NCI-H1436 (cell line): ENCODE measurements at regions not wholly inside any gene's neighbourhood (a gene's known extent, or its start where the extent isn't known, plus 50 kb on each side); places are given as distances from the start of the nearest gene placed in this dataset.

Experiments
- DNase-seq: peaks from one replicate; lab custom pipeline; 2025; lab: John Stamatoyannopoulos, UW

DNA sequence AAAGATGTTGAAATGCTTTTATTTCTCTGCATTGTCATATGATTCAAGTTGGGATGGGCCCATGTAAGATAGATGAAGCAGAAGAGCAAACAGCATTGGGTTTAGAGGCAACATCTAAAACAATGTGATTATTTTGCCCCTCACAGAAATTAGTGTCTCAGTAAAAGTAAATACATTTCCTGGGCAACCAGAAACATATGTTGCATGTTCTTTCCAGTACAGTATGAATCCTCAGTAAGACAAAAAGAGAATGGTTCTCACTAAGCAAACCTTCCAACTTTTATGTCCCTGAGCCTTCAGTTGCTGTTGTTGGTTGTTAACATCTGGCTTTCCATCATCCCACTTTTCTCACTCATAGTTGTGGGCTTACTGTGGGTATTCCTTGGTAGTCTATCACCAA is 222.5 kb upstream of the PRPS1L1 start:
- no peak for DNase-seq

DNA sequence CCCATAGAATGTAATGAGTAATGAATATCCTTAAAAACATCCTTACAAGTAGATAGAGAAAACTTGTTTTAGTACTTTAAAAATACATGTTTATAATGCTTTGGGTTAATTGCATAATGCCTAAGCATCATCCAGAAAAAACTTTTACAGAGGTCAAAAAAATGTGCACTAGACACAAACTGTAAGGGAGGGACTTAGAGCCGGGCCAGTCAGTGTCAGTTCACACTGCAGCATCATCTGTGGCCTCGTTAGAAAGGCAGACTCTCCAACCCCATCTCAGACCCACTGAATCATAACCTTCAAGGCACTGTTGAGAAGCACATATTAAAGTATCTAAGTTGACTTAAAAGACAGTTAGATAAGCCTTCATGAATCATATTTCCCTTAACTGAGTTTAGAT is 230.1 kb upstream of the PRPS1L1 start:
- no peak for DNase-seq

DNA sequence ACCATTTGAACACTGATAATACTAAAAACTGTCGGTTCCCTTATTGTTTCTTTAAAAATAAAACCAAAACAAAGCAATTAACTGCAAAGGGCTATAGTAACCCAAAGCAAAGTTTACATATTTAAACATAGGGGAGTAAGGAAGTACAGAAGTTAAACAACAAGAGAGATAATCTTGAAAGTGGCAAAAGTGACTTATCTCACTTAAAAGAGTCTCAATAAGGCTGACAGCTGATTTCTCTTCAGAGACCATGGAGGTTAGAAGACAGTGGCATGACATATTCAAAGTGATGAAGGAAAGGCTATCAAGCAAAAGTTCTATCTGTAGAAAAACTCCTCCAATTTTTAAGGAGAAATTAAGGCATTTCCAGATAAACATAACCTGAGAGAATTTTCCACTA is 233.5 kb upstream of the HDAC9 start:
- DNase-seq = no peak

DNA sequence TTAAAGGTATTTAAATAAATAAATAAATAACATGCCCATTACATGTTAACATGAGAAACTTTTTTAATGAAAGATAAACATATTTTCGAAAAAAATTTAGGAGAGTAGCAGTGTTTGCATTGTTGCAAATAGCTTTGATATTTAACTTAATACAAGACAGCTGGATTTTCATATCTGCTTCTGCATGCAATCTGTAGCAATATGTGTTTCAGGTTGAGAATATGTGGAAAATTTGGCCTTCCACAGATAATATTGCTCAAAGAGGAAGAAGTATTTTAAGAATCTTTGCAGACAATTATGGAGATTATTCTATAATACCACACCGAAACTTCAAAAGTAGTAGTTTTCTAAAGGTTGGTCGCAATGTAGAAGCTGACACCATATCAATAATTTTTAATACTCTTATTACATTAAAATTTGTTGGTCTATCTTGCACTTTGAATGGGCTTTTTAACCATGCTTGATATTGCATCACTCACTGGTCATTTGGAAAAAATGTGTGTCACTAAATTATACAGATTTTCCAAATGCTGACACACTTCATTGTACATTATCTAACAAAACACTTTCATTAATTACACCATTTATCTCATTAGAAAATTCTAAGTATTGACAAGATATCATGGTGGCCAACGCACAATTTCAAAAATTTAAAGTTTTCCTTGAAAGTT is 229.8 kb upstream of the HDAC9 start:
- DNase-seq = no peak

DNA sequence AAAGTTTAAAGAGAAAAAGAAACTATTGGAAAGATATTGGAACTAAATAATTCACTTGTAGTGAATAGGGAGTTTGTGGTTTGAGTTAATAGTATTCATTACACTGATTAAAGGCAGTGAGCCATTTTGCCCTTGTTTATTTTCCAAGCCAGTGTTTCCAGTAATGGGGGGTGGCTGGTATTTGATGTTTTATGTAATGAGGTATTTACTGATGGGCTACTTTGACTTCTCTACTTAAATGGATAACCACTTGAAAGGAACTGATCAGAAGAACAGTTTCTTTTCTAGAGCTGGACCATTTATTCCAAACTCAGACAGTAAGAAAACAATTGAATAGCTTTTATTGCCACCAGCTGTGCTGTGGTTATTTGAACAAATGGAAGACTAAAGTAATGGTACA is 227.0 kb upstream of the HDAC9 start:
- no peak for DNase-seq

DNA sequence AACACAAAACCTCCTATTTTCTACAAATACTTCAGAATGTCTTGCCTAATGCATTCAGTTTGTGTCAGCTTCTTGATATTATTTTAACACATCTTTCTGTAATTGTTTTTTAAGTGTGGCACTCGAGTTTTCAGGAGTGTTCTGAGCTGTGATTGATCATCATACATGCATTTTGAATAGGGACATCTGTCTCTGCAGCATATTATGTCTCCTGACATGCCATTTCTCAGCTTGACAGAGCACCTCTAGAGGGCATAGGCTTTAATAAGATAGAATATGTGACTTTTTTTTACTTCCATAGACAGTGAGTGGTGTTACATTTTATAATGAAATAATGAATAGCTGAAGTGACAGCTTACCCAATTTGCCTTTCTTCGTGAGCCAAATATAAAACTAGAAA is 219.2 kb upstream of the HDAC9 start:
- DNase-seq = no peak

DNA sequence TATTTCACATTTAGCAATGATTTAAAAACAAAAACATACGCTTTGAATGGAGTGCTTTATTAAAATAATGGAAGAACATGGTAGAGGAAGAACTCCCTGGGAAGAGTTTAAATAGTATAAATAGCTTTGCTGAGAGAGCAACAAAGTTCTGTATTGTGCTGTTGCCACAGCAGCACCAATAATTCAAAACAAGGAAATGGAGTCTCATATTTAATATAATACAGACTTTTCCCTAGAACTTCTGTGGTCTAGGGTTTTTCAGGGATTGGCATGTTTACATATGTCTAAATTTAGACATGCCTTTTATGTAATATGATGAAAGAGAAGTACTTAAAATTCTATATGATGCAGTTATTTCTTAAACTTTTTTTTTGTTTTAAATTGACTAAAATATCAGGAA is 217.2 kb upstream of the HDAC9 start:
- DNase-seq = no peak

DNA sequence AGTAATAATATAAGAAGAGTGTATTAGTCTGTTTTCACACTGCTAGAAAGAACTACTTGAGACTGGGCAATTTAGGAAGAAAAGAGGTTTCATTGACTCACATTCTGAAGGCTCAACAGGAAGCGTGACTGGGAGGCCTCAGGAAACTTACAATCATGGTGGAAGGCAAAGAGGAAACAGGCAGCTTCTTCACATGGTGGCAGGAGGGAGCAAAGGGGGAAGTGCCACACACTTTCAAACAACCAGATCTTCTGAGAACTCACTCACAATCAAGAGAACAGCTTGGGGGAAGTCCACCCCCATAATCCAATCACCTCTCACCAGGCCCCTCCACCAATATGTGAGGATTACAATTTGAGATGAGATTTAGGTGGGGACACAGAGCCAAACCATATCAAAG is 212.5 kb upstream of the HDAC9 start:
- no peak for DNase-seq

DNA sequence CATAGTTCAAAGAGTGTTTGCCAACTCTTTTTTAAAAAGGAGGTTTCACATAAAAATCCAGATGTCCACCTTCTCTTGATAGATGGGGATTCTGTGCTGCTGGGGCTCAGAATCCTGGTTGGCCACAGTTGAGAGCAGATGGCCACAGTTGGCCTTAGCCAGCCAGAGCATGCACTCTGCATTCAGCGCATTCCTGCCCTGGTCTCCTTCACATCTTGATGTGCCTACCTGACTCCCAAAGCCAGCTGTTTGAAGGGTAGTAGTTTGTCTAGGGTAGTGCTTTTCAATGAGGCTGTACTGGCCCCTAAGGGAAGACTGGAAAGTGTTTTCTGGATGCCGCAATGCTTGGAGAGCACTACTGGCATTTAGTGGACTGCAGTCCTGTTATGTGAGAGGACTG is 208.1 kb upstream of the HDAC9 start:
- no peak for DNase-seq

DNA sequence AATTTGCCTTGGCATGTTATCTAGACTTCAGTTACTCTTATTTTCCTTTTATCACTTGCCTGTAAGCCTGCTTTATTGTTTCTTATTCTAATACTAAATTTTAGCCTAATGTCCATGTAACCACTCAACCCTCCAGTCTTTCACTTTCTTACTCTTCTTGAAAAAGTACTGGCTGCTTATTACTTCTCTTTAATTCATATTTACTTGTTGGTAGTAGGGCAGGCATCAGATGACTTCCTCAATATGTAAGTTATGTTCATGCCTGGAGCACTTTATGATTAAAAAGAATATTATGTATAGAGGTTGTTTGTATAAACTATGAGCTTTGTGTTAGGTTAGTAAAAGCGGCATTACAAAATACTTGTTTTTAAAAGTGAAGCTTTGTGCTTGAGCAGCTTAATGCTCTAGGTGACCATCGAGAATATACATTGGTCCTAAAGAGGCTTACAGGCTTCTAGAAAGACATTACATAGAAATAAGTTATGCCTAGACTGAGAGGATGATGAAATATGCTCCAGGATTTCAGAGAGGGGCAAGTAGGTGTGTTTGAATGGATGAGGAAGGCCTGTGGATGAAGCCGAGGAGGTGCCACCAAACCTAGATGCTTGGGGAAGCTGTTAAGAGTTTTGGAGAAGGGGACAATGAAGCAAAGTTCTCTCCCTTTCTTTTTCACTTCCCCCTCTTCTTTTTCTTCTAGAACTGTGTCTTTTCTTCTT is 207.1 kb upstream of the HDAC9 start:
- no peak for DNase-seq

DNA sequence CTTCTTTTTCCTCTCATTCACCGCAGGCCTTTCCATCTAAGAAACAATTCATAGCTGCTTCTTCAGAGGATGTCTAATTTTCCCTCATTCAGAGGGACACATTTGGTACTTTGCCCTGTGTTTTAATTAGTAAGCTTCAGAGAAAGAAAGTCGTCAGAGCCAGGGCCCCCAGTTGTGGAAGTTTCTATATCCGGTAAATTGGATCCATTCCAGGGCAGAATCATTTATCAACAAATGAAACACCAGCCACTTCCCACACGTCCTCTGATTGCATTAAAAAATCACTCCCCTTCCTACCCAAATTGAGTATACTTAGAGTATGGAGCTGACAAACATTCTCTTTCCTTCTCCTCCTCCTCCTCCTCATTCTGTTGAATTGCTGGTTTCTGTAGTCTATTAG is 205.8 kb upstream of the HDAC9 start:
- no peak for DNase-seq

DNA sequence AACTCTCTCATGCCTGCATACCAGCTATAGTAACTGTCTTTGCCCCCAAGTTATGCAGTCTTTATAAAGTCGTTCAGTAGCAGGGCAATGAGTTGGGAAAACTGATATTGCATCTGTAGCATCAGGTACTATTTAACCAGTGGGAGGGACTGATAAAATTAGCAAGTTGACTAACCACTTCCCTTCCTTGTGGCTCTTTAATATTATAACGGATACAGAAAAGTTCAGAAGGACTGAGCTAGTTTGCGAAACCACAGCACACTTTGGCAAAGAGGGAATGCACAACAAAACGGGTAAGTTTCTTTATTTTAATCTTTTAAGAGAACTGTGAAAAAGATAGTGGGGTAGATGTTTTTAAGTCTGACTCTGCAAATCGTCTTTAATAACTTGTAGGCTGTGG is 205.3 kb upstream of the HDAC9 start:
- no peak for DNase-seq

DNA sequence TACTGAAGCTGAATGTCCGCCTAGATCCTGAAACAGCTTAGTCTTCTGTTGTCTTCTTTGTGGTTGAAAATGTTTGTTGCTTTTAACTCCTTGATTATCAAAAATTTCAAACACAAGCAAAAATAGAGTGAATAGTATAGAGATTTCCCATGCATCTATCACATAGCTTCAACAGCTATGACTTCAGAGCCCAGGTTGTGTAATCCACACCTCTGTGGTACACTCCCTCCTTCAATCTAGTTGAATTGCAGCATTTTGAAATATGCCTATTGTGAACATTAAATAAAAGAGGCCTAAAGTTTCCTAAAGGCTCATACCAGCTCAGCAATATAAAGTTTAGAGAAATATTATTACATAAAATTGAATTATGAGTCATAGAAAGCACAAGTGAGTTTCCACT is 204.7 kb upstream of the HDAC9 start:
- DNase-seq = no peak

DNA sequence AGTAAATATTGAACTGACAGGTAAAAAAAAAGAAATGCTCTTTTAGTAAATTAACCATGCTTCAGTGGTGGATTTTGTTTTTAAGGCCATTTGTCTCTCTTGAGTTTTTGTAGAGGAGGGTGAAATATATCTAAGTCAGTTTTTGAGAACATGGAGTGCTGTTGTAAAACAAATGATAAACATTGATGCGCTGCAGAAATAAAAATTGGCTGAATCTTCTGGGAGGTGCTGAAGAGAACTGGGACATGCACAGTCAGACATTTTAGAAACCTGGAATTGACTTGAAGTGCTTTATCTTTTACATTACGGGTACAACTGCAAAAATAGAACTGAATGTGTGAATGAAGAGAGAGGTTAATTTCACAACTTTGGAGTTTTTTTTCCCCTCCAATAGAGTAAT is 203.0 kb upstream of the HDAC9 start:
- DNase-seq = no peak

DNA sequence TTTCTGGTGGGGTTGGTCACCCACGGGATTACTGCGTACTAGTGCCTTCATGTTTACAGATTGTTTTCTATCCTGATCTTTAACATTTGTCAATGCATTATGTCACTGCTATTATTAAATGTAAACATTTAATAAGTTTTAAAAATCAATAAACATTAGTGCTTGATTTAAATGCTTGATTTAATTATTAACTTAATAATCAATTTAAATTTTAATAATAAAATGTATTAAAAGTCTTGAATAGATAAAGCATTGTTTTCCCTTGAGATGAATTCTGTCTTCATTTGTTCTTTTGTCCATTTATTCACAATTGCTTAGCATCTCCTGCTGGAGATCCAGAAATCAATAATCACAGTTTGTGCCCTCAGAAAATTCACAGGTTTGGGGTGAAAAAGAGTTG is 201.8 kb upstream of the HDAC9 start:
- DNase-seq = no peak

DNA sequence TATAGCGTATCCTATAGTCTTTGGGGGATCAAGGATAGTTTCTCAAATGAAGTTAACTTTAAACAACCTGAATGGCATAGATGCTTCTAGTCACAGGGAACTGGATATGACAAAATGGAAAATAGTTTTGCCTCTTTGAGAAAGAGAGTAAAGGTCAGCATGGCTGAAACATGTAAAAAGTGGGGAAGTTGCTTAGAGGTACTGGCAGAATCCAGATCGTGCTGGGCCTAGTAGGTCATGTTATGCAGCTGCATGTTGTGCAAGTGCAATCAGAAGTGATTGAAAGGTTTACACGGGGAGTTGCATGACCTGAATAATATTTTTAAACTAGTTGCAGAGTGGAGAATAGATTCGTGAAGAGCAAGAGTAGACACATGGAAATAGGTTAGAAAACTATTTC is 201.1 kb upstream of the HDAC9 start:
- DNase-seq = no peak

DNA sequence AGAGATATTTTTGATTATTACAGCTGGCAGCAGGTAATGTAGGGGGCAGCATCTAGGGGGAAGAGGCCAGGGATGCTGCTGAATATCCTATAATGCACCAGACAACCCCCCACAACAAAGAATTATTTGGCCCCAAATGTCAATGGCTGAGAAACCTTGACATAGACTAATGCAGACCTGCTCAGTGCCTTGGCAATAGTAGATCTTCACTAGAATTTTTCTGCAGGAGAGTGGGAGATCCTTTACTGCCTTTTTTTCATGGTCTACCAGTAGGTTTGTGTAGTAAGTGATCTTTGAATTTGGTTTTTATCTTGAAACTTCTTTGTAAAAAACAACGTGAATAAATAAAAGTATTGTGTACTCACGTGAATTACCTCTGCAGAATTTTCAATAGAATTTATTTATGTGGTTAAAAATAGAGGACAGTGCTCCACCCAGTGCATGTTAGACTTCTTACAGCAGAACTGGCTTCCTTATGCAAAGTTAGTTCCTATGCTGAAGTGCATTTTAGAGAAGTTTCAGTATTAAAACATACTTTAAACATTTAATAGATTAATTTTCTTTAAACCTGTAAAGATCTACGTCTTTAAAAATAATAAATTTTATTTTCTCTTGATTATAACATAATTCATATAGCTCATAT is 199.6 kb upstream of the HDAC9 start:
- no peak for DNase-seq

DNA sequence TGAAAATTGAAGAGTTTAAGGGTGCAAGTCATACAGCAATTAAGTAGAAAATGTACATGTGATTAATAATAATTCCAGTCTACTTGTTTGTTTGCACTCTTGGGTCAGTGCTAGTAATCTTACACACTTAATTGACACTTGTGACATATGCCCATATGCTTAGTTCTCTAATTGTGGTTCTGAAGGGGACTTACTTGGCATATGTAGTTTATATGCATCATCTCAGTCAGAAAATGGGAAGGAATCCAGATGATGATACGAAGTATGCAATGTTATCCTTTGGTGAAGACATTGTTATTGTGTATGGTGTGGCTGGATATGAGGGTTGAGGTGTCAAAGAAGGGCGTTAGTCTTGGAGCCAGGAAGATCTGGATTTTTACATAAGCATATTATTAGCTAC is 193.5 kb upstream of the HDAC9 start:
- no peak for DNase-seq

DNA sequence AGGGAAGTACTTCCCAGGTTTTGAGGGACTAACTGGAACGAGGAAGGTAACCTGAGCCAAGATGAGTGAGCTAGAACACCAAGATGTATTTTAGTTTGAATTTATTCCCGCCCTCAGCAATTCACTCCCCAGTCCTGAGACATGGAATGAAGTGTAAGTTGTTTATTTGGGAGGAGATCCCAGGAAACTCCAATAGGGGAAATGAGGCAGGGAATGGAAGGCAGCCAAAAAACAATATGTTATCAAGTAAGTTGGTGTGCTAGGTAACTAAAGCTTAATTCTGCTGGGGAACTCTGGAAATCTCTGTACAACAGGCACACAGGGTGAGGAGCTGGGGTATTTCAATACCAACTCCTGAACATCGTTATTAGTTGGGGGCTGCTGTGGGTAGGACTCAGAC is 189.7 kb upstream of the HDAC9 start:
- DNase-seq = no peak

DNA sequence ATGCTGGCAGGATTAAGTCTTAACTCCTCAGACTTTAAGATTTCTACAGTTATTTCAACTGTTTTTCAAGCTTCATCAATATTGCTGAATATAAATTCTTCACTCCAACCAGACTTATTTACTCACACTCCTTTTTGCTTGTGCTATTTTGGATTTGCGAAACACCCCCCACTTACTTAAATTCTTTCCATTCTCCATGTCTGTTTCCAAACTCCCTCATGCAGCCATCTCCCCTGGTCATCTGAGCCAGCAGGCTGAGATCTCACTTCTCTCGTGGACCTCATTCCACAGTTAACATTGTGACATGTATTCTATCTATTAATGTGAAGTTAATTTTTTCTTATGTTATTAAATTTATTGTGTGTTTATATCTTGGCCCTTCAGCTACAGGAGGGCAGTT is 188.9 kb upstream of the HDAC9 start:
- DNase-seq = no peak

DNA sequence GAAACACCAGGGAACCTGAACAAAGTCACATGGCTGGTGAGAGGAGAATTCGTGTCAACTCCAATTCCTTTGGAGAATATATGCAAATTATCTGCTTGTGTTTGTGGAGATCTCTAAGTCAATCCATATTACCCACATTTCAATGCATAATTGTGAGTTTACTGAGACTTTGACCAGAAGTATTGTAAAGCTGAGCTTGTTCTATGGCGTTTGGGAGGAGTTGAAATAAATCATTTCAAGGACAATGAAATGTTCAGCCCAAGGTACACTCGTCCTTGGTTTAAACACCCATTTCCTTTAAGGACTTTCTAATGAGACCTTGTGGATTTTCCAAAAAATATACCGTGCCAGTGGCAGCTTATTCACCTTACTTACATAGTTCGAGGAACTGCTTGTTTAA is 186.6 kb upstream of the HDAC9 start:
- no peak for DNase-seq

DNA sequence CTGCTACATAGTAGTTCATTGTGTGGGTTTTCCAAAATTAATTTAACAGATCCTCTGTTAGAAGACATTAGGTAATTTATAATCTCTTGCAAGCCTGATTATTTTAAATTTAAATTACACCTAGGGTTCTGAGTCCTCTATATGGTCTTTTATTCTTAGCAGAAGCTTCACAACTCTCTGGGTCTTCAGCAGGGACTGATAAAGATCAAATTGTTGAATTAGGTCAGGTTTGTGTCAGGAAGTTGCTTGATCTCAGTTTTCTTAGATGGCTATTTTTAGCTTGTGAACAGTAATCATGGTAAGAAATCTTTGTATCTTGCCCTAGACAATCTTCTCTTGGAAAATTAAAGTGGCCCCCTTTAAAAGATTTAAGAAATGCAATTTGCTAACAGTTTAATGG is 183.1 kb upstream of the HDAC9 start:
- DNase-seq = no peak

DNA sequence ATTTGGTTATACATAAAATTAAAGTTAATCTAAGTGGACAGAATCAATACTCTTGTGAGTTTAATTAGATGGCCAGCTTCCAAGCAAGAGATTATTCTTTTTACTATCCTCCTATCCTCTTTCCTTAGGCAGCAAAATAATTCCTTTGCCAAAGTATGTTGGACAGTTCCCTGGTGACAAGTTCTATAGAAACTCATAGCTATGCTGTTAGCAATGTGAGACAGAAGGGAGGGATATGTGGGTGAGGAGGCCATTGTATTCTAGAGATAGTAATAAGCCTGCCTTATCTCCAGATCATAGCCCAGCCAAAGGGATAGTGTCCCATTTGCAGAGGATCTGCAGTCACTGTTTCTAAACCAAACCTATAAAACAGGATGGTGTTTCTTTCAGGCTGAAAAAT is 181.6 kb upstream of the HDAC9 start:
- no peak for DNase-seq

DNA sequence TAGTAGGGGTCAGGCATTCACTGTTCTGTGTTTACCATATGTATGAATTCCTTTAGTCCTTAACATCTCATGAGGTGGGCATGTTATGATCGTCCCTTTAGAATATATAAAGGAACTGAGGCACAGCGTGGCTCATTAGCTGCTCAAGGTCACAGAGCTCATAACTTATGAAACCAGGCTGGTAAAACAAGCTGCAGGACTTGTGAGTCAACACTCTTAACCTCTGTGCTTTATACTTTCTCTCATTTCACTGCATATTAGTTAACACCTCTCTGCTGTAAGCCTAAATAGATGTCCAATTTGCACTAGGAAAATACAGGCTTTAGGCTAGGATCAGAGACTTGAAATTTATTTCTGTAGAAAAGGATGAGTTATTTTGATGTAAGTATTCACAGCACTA is 180.3 kb upstream of the HDAC9 start:
- DNase-seq = no peak
